GM12878 (cell line): ENCODE measurements at regions not wholly inside any gene's neighbourhood (a gene's known extent, or its start where the extent isn't known, plus 50 kb on each side); places are given as distances from the start of the nearest gene placed in this dataset.

Source experiments
- BHLHE40 ChIP-seq, 2 experiments: fragments of 450-650 bp in 1 of 2; IDR thresholded peaks; 2 replicates each; pipeline ENCODE4 v1.6.1; 2011 to 2017; ENCODE audit warnings: low read depth in 2 of 2, borderline replicate concordance in 1 of 2, improper control_type of control experiment in 1 of 2, low read length in 1 of 2, mild to moderate bottlenecking in 1 of 2
- CEBPB ChIP-seq, 2 experiments: fragments of 150-350 bp in 1 of 2; IDR thresholded peaks; 2 replicates each; pipeline ENCODE4 v1.6.1; 2012 to 2014; ENCODE audit warnings: low read depth in 2 of 2, low read length in 2 of 2, borderline replicate concordance in 1 of 2, inconsistent platforms in 1 of 2
- CHD2 ChIP-seq: IDR thresholded peaks from 2 replicates; pipeline ENCODE4 v1.6.1; 2011; ENCODE audit warnings: low read depth, low read length, improper control_type of control experiment, borderline replicate concordance
- FOXM1 ChIP-seq: IDR thresholded peaks from 2 replicates; pipeline ENCODE4 v1.6.1; 2012; ENCODE audit warnings: low read depth, mild to moderate bottlenecking, inconsistent platforms, low read length, moderate library complexity
- GABPA ChIP-seq: IDR thresholded peaks from 2 replicates; pipeline ENCODE4 v1.6.1; 2014; ENCODE audit warnings: antibody characterized with exemption, low read depth, mild to moderate bottlenecking, inconsistent platforms
- MTA2 ChIP-seq: fragments of 450-650 bp; IDR thresholded peaks from 2 replicates; pipeline ENCODE4 v1.6.1; 2016; ENCODE audit warnings: low read depth, mild to moderate bottlenecking, moderate library complexity
- NR2C2 ChIP-seq: IDR thresholded peaks from 2 replicates; pipeline ENCODE4 v1.6.1; 2011; ENCODE audit warnings: borderline replicate concordance, low read depth; ENCODE audit not compliant: control insufficient read depth, insufficient read length
- POLR2A ChIP-seq: IDR thresholded peaks from 2 replicates; pipeline ENCODE4 v1.6.1; 2011; ENCODE audit warnings: low read depth, mild to moderate bottlenecking, low read length
- POLR2AphosphoS2 ChIP-seq: IDR thresholded peaks from 2 replicates; pipeline ENCODE4 v1.6.1; 2011; ENCODE audit warnings: low read depth, mild to moderate bottlenecking, low read length, improper control_type of control experiment, moderate library complexity
- SMC3 ChIP-seq: IDR thresholded peaks from 2 replicates; pipeline ENCODE4 v1.6.1; 2011; ENCODE audit warnings: low read length, improper control_type of control experiment, borderline replicate concordance
- SP1 ChIP-seq: IDR thresholded peaks from one replicate; pipeline ENCODE4 v1.6.1; 2011; ENCODE audit warnings: low read depth, low read length
- TBL1XR1 ChIP-seq: IDR thresholded peaks from 2 replicates; pipeline ENCODE4 v1.6.1; 2012; ENCODE audit warnings: low read depth, low read length, improper control_type of control experiment
- TF ChIP-seq, protein P1 (sequence below), 3 experiments: IDR thresholded peaks in 2 of 3; conservative IDR thresholded peaks in 1 of 3; 2 replicates each; pipeline ENCODE4 v1.5.1; 2011; ENCODE audit warnings: low read depth in 3 of 3, low read length in 3 of 3, mild to moderate bottlenecking in 3 of 3, control low read depth in 2 of 3, moderate library complexity in 2 of 3, inconsistent platforms in 1 of 3, mixed read lengths in 1 of 3; ENCODE audit not compliant: control insufficient read depth in 2 of 3, insufficient read depth in 1 of 3; ENCODE audit errors: extremely low read depth in 1 of 3
- TF ChIP-seq, protein P2 (sequence below): IDR thresholded peaks from 2 replicates; pipeline ENCODE4 v1.6.1; 2012; ENCODE audit warnings: low read depth, low read length, improper control_type of control experiment

DNA sequence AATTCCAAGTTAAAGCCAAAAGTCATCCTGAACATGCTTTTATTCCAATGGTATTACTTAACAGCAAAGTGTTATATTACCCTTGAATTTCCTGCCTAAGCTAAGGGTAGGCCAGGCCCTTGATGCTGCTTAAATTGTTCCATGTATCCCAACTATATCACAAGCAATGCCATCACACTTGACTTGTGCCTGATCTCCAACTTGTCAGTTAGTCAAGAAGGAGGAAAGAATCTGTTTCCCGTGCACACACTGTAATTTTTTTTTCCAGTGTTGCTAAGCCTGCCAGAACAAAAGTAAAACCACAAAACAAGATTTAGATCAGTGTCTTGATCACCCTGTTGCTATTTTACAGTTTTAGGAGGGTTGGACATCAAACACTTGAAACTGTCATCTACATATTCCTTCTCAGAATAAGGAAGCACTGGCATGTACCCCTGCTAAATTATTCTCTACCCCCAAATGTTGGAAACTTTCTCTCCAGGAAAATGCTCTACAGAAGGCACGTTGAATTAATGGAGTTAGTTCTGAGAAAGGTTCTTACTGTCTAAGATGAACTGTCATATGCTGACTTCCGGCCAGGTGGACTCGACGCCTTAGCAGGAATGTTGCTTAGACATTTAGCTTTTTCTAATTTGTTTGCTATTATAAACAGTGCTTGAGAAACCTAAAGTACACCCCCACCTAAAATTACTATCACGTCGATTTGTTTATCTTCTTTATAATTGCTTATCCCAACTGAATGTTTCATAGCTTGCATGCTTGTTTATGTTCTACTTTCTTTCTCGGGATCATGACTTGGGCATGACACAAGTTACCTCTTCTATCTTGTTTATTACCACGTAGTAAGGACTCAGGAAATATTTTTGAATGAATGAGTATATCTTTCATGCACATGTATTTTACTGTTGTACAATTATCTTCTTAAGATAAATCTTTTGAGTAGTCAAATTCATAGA is 105.5 kb upstream of the ZNF438 start:
- TF ChIP-seq MTA2 (no peak), BHLHE40 (IDR thresholded peaks at IDR 0.05; ENCODE audit: borderline replicate concordance in 1 of 2, low read depth in 2 of 2, low read length in 1 of 2) (no peak), POLR2AphosphoS2 (no peak), GABPA (no peak), CHD2 (no peak), SP1 (no peak), CEBPB (IDR thresholded peaks at IDR 0.05; ENCODE audit: borderline replicate concordance in 1 of 2, low read depth in 2 of 2, low read length in 2 of 2) (no peak), TBL1XR1 (no peak), NR2C2 (no peak), POLR2A (no peak), SMC3 (no peak), FOXM1 (no peak)
- TF ChIP-seq, protein P1, sequence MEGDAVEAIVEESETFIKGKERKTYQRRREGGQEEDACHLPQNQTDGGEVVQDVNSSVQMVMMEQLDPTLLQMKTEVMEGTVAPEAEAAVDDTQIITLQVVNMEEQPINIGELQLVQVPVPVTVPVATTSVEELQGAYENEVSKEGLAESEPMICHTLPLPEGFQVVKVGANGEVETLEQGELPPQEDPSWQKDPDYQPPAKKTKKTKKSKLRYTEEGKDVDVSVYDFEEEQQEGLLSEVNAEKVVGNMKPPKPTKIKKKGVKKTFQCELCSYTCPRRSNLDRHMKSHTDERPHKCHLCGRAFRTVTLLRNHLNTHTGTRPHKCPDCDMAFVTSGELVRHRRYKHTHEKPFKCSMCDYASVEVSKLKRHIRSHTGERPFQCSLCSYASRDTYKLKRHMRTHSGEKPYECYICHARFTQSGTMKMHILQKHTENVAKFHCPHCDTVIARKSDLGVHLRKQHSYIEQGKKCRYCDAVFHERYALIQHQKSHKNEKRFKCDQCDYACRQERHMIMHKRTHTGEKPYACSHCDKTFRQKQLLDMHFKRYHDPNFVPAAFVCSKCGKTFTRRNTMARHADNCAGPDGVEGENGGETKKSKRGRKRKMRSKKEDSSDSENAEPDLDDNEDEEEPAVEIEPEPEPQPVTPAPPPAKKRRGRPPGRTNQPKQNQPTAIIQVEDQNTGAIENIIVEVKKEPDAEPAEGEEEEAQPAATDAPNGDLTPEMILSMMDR (IDR thresholded peaks at IDR 0.05 in 2 of 3, conservative IDR thresholded peaks at IDR 0.05 in 1 of 3; ENCODE audit: control insufficient read depth in 2 of 3, extremely low read depth in 1 of 3, insufficient read depth in 1 of 3, low read depth in 3 of 3, low read length in 3 of 3) = no peak
- TF ChIP-seq, protein P2, sequence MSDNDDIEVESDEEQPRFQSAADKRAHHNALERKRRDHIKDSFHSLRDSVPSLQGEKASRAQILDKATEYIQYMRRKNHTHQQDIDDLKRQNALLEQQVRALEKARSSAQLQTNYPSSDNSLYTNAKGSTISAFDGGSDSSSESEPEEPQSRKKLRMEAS = no peak
